ENCODE measurements at regions not wholly inside any gene's neighbourhood (a gene's known extent, or its start where the extent isn't known, plus 50 kb on each side); places are given as distances from the start of the nearest gene placed in this dataset.

- dilution Hi-C loops (cut with MboI; ENCODE audit: extremely low pct_ligation_motif_present, low sequenced_read_pairs) (no loop called here), intact Hi-C loops (cut with micrococcal nuclease) (no loop called here)
- ChIA-PET POLR2A (no interaction called here), CTCF (interaction anchor here (1.2 kb wide), 1 partner anchor 18 kb away, joined by 3 read pairs; no protein-coding TSS in a partner anchor)
- Histone ChIP-seq H3K4me2 (ENCODE audit: insufficient read depth, low read length) (no peak overlapping the region), H3K79me2 (ENCODE audit: control insufficient read depth, insufficient read depth, low read length) (no peaks in the 10 kb centered on the region), H3K4me3 (replicated peaks in 1 of 3; ENCODE audit: insufficient read depth in 1 of 3, low read depth in 1 of 3, low read length in 3 of 3) (no peak overlapping the region), H3K9ac (replicated peaks; ENCODE audit: extremely low read depth, insufficient read depth, low read length) (no peak overlapping the region), H3K27ac (ENCODE audit: insufficient read depth, low read depth, low read length) (no peak overlapping the region), H4K20me1 (replicated peaks; ENCODE audit: control insufficient read depth, extremely low read depth, insufficient read depth, low read length) (no peaks in the 10 kb centered on the region), H3K9me1 (replicated peaks; ENCODE audit: control insufficient read depth, extremely low read depth, insufficient read depth, low read length) (no peaks in the 10 kb centered on the region), H3K4me1 (ENCODE audit: control insufficient read depth, extremely low read depth, insufficient read depth, low read length) (no peaks in the 10 kb centered on the region), H3K9me3 (replicated peaks; ENCODE audit: control insufficient read depth, insufficient read depth, low read length) (no peaks in the 10 kb centered on the region), H3K36me3 (ENCODE audit: control insufficient read depth in 2 of 2, extremely low read depth in 1 of 2, insufficient read depth in 2 of 2, low read length in 2 of 2) (no peaks in the 10 kb centered on the region), H3K27me3 (ENCODE audit: control insufficient read depth in 2 of 2, insufficient read depth in 2 of 2, low read length in 2 of 2) (no peaks in the 10 kb centered on the region), H2AFZ (ENCODE audit: low read depth, low read length) (no peak overlapping the region)
- FAIRE-seq, result no peak
- no TSS peak for BruUV-seq (replicated peaks)
- TF ChIP-seq MAX (IDR thresholded peaks at IDR 0.05; ENCODE audit: insufficient read depth, insufficient read length), result no peak
- TF ChIP-seq POLR2A (IDR thresholded peaks at IDR 0.05; ENCODE audit: low read depth, low read length), result no peak
- TF ChIP-seq POLR2AphosphoS5 (IDR thresholded peaks at IDR 0.05; ENCODE audit: insufficient read depth, low read depth, low read length), result no peak
- no peak for TF ChIP-seq EZH2 (IDR thresholded peaks at IDR 0.05; ENCODE audit: borderline replicate concordance, low read depth, low read length, severe bottlenecking)
- no peak for DNase-seq (ENCODE audit: low read depth, low spot score)
Observed at GRCh38 chr18:39872651-39873050, 2082.4 kb upstream of the PIK3C3 start.

GRCh38 chr18:39871961-39872360, 2083.1 kb upstream of the PIK3C3 start:
- no TSS peak for BruUV-seq (replicated peaks)
- DNase-seq (ENCODE audit: low read depth, low spot score) (no peak), FAIRE-seq (no peak)

More at GRCh38 chr18:39871961-39872360, 2083.1 kb upstream of the PIK3C3 start:
- dilution Hi-C loops (cut with MboI; ENCODE audit: extremely low pct_ligation_motif_present, low sequenced_read_pairs), result no loop called here
- Histone ChIP-seq H3K79me2 (ENCODE audit: control insufficient read depth, insufficient read depth, low read length) (no peaks in the 10 kb centered on the region), H3K4me2 (ENCODE audit: insufficient read depth, low read length) (no peak overlapping the region), H3K9me3 (replicated peaks; ENCODE audit: control insufficient read depth, insufficient read depth, low read length) (no peaks in the 10 kb centered on the region), H3K4me3 (replicated peaks in 1 of 3; ENCODE audit: insufficient read depth in 1 of 3, low read depth in 1 of 3, low read length in 3 of 3) (no peak overlapping the region), H3K36me3 (ENCODE audit: control insufficient read depth in 2 of 2, extremely low read depth in 1 of 2, insufficient read depth in 2 of 2, low read length in 2 of 2) (no peaks in the 10 kb centered on the region), H4K20me1 (replicated peaks; ENCODE audit: control insufficient read depth, extremely low read depth, insufficient read depth, low read length) (no peaks in the 10 kb centered on the region), H3K4me1 (ENCODE audit: control insufficient read depth, extremely low read depth, insufficient read depth, low read length) (no peaks in the 10 kb centered on the region), H2AFZ (ENCODE audit: low read depth, low read length) (no peak overlapping the region), H3K9ac (replicated peaks; ENCODE audit: extremely low read depth, insufficient read depth, low read length) (no peak overlapping the region), H3K9me1 (replicated peaks; ENCODE audit: control insufficient read depth, extremely low read depth, insufficient read depth, low read length) (no peaks in the 10 kb centered on the region), H3K27ac (ENCODE audit: insufficient read depth, low read depth, low read length) (no peak overlapping the region), H3K27me3 (ENCODE audit: control insufficient read depth in 2 of 2, insufficient read depth in 2 of 2, low read length in 2 of 2) (no peaks in the 10 kb centered on the region)
- TF ChIP-seq POLR2A (IDR thresholded peaks at IDR 0.05; ENCODE audit: low read depth, low read length), result no peak
- intact Hi-C loops (cut with micrococcal nuclease), result no loop called here
- POLR2A ChIA-PET, result no interaction called here
- CTCF ChIA-PET, result interaction anchor here (0.6 to 1.2 kb wide), 2 partner anchors 19 to 115 kb away, joined by 3 read pairs; no protein-coding TSS in a partner anchor

All from endothelial cell of umbilical vein (primary cell).